ENCODE measurements at regions not wholly inside any gene's neighbourhood (a gene's known extent, or its start where the extent isn't known, plus 50 kb on each side); places are given as distances from the start of the nearest gene placed in this dataset.
"Not testable (repeated sequence)": the region's sequence is repeated elsewhere in the genome, so short reads cannot be mapped to it uniquely, and the experiment has no call there.

GRCh38 chr4:110412354-110413065, 63.4 kb upstream of the ENPEP start:
- H3K4me3 ChIP-seq (ENCODE audit: low read length): no peak overlapping the region
- no peak for TF ChIP-seq CTCF (IDR thresholded peaks at IDR 0.05; ENCODE audit: insufficient read depth, low read depth, low read length, missing control alignments)
- DNase-seq (ENCODE audit: low read depth): no peak

- no peak for TF ChIP-seq CTCF (IDR thresholded peaks at IDR 0.05; ENCODE audit: insufficient read depth, low read depth, low read length, missing control alignments)
- DNase-seq (ENCODE audit: low read depth): no peak
- H3K4me3 ChIP-seq (ENCODE audit: low read length): no peak overlapping the region
Observed at GRCh38 chr4:110411574-110412011, 64.4 kb upstream of the ENPEP start.

- not testable (repeated sequence) for DNase-seq (ENCODE audit: low read depth); H3K4me3 ChIP-seq (ENCODE audit: low read length)
Observed at GRCh38 chr4:110410853-110411573, 64.9 kb upstream of the ENPEP start.

- H3K4me3 ChIP-seq (ENCODE audit: low read length): no peak overlapping the region
- DNase-seq (ENCODE audit: low read depth): no peak
- no peak for TF ChIP-seq CTCF (IDR thresholded peaks at IDR 0.05; ENCODE audit: insufficient read depth, low read depth, low read length, missing control alignments)
Observed at GRCh38 chr4:110400086-110400485, 75.9 kb upstream of the ENPEP start.

GRCh38 chr4:110399046-110399445, 76.9 kb upstream of the ENPEP start:
- not testable (repeated sequence) for H3K4me3 ChIP-seq (ENCODE audit: low read length); DNase-seq (ENCODE audit: low read depth)

GRCh38 chr4:110396963-110397362, 79.0 kb upstream of the ENPEP start:
- DNase-seq (ENCODE audit: low read depth): no peak
- no peak for TF ChIP-seq CTCF (IDR thresholded peaks at IDR 0.05; ENCODE audit: insufficient read depth, low read depth, low read length, missing control alignments)
- H3K4me3 ChIP-seq (ENCODE audit: low read length): no peak overlapping the region

- H3K4me3 ChIP-seq (ENCODE audit: low read length): no peak overlapping the region
- no peak for DNase-seq (ENCODE audit: low read depth)
- no peak for TF ChIP-seq CTCF (IDR thresholded peaks at IDR 0.05; ENCODE audit: insufficient read depth, low read depth, low read length, missing control alignments)
Observed at GRCh38 chr4:110395421-110395820, 80.5 kb upstream of the ENPEP start.

GRCh38 chr4:110394871-110395270, 81.1 kb upstream of the ENPEP start:
- no peak for DNase-seq (ENCODE audit: low read depth)
- TF ChIP-seq CTCF (IDR thresholded peaks at IDR 0.05; ENCODE audit: insufficient read depth, low read depth, low read length, missing control alignments): no peak
- no peak overlapping the region for H3K4me3 ChIP-seq (ENCODE audit: low read length)
